ENCODE measurements at regions not wholly inside any gene's neighbourhood (a gene's known extent, or its start where the extent isn't known, plus 50 kb on each side); places are given as distances from the start of the nearest gene placed in this dataset.

- TF ChIP-seq EZH2phosphoT487 (conservative IDR thresholded peaks at IDR 0.05; ENCODE audit: low read length) = no peak
- TF ChIP-seq CTCF (IDR thresholded peaks at IDR 0.05; ENCODE audit: insufficient read depth, low read length, poor library complexity, severe bottlenecking) = no peak
These were observed 85.9 kb upstream of the PMAIP1 start for GRCh38 chr18:59813942-59814341.
